GM23248 (cell line): ENCODE measurements at regions not wholly inside any gene's neighbourhood (a gene's known extent, or its start where the extent isn't known, plus 50 kb on each side); places are given as distances from the start of the nearest gene placed in this dataset.

Experiments used
- EZH2 ChIP-seq: fragments of 200-600 bp; sonication (generic); IDR thresholded peaks from 2 replicates; pipeline ENCODE4 v1.6.1; 2018; ENCODE audit warnings: antibody characterized with exemption, mild to moderate bottlenecking; ENCODE audit not compliant: insufficient read depth, poor library complexity, severe bottlenecking
- EZH2phosphoT487 ChIP-seq: fragments of 200-600 bp; sonication (generic); IDR thresholded peaks from 2 replicates; pipeline ENCODE4 v1.6.1; 2018; ENCODE audit warnings: antibody characterized with exemption, moderate library complexity, mild to moderate bottlenecking, low read depth; ENCODE audit not compliant: insufficient read depth

DNA sequence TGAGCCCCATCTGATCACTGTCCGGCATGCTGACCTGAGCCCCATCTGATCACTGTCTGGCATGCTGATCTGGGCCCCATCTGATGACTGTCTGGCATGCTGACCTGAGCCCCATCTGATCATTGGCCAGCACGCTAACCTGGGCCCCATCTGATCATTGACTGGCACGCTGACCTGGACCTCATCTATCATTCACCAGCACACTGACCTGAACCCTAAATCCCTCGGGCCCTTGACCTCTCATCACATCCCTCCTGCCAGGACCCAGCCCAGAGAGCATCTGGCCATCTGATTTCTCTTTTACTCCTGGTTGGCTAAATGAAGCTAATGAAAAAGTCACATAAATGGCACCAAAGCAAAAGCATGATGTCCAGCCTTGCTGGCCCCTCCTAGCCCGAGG lies 207.1 kb downstream of the NDUFA10 start:
- no peak for TF ChIP-seq EZH2
- no peak for TF ChIP-seq EZH2phosphoT487
